ENCODE measurements at regions not wholly inside any gene's neighbourhood (a gene's known extent, or its start where the extent isn't known, plus 50 kb on each side); places are given as distances from the start of the nearest gene placed in this dataset.

- no peak for TF ChIP-seq REST (IDR thresholded peaks at IDR 0.05; ENCODE audit: insufficient read depth in 1 of 2, low read depth in 2 of 2, low read length in 1 of 2)
- TF ChIP-seq CTCF (IDR thresholded peaks at IDR 0.05), result no peak
- TF ChIP-seq POLR2AphosphoS5 (IDR thresholded peaks at IDR 0.05; ENCODE audit: low read depth, low read length), result no peak
Observed at GRCh38 chr1:59125154-59125553, 171.7 kb upstream of the FGGY start.
